ENCODE measurements at regions not wholly inside any gene's neighbourhood (a gene's known extent, or its start where the extent isn't known, plus 50 kb on each side); places are given as distances from the start of the nearest gene placed in this dataset.
"Not testable (repeated sequence)": the region's sequence is repeated elsewhere in the genome, so short reads cannot be mapped to it uniquely, and the experiment has no call there.

GRCh38 chr5:38607396-38607795 is 51.0 kb upstream of the LIFR start:
- no peak for DNase-seq (ENCODE audit: low spot score)

GRCh38 chr5:38607930-38608564 is 51.6 kb upstream of the LIFR start:
- DNase-seq (ENCODE audit: low spot score) = no peak

- DNase-seq (ENCODE audit: low spot score) = no peak
Measured at GRCh38 chr5:38608874-38609273, 52.4 kb upstream of the LIFR start.

GRCh38 chr5:38612851-38613250 is 56.4 kb upstream of the LIFR start:
- no peak for DNase-seq (ENCODE audit: low spot score)

GRCh38 chr5:38613490-38613889 is 57.0 kb upstream of the LIFR start:
- DNase-seq (ENCODE audit: low spot score) = no peak

- DNase-seq (ENCODE audit: low spot score) = no peak
Measured at GRCh38 chr5:38613992-38614836, 57.8 kb upstream of the LIFR start.

- no peak for DNase-seq (ENCODE audit: low spot score)
Measured at GRCh38 chr5:38615042-38615441, 58.6 kb upstream of the LIFR start.

- DNase-seq (ENCODE audit: low spot score) = no peak
Measured at GRCh38 chr5:38615981-38616451, 59.6 kb upstream of the LIFR start.

GRCh38 chr5:38618154-38618553 is 61.7 kb upstream of the LIFR start:
- no peak for DNase-seq (ENCODE audit: low spot score)

GRCh38 chr5:38621331-38621730 is 64.9 kb upstream of the LIFR start:
- DNase-seq (ENCODE audit: low spot score) = no peak

GRCh38 chr5:38621840-38622437 is 65.5 kb upstream of the LIFR start:
- DNase-seq (ENCODE audit: low spot score) = no peak

- no peak for DNase-seq (ENCODE audit: low spot score)
Measured at GRCh38 chr5:38622723-38623129, 66.3 kb upstream of the LIFR start.

GRCh38 chr5:38624541-38624940 is 68.1 kb upstream of the LIFR start:
- DNase-seq (ENCODE audit: low spot score) = not testable (repeated sequence)

- DNase-seq (ENCODE audit: low spot score) = not testable (repeated sequence)
Measured at GRCh38 chr5:38631376-38631775, 74.9 kb upstream of the LIFR start.

GRCh38 chr5:38634568-38635369 is 78.3 kb upstream of the LIFR start:
- DNase-seq (ENCODE audit: low spot score) = no peak

- DNase-seq (ENCODE audit: low spot score) = no peak
Measured at GRCh38 chr5:38636626-38637025, 80.2 kb upstream of the LIFR start.

GRCh38 chr5:38638656-38639055 is 82.2 kb upstream of the LIFR start:
- no peak for DNase-seq (ENCODE audit: low spot score)

GRCh38 chr5:38639377-38640358 is 83.2 kb upstream of the LIFR start:
- no peak for DNase-seq (ENCODE audit: low spot score)

- no peak for DNase-seq (ENCODE audit: low spot score)
Measured at GRCh38 chr5:38641003-38641402, 84.6 kb upstream of the LIFR start.

GRCh38 chr5:38642189-38642911 is 85.9 kb upstream of the LIFR start:
- no peak for DNase-seq (ENCODE audit: low spot score)
